Keratinocyte (primary cell): ENCODE measurements at regions not wholly inside any gene's neighbourhood (a gene's known extent, or its start where the extent isn't known, plus 50 kb on each side); places are given as distances from the start of the nearest gene placed in this dataset.

ENCODE experiments used
- EZH2 ChIP-seq: IDR thresholded peaks from one replicate; pipeline ENCODE4 v1.6.1; 2012; ENCODE audit warnings: inconsistent platforms, mild to moderate bottlenecking, low read length, moderate library complexity
- TF ChIP-seq, protein P1 (sequence below), 3 experiments: IDR thresholded peaks in 1 of 3; conservative IDR thresholded peaks in 1 of 3; optimal IDR thresholded peaks in 1 of 3; 2 replicates in 2 of 3; 3 replicates in 1 of 3; pipeline versions ENCODE3 to v1.5.1; 2011; ENCODE audit warnings: low read length in 3 of 3, mild to moderate bottlenecking in 3 of 3, moderate library complexity in 2 of 3, control low read depth in 1 of 3, inconsistent platforms in 1 of 3; ENCODE audit not compliant: insufficient read depth in 2 of 3; ENCODE audit errors: extremely low read depth in 1 of 3

DNA sequence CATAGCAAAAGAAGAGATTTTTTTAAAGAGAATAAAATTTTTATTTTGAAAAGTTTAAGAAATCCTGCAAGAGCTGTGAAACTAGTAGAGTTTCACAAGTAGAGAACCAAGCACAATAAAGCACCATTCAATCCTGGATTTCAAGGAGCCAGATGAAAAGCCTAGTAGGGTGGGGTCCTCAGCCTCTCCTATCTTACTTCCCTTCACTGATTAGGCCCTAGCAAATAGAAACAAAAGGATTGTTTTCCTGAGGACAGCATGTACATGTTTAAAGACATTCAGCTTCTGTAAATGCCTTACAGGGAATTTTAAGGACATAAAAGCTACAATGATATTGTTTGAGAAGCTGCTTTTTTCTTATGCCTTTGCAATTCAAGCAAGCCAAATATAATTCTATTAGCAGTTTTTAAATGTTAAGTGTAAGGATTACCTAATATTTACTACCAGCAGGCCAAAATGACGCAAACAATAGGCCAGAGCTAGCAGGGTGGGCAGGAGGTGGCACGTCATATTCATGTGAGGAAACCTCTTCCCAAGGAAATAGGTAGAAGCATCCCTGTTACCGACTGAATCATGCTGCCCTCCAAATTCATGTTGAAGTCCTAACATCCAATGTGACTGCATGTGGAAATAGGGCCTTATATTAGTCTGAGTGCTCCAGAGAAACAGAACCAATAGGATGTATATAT is 337.6 kb downstream of the MLLT3 start:
- TF ChIP-seq, protein P1, sequence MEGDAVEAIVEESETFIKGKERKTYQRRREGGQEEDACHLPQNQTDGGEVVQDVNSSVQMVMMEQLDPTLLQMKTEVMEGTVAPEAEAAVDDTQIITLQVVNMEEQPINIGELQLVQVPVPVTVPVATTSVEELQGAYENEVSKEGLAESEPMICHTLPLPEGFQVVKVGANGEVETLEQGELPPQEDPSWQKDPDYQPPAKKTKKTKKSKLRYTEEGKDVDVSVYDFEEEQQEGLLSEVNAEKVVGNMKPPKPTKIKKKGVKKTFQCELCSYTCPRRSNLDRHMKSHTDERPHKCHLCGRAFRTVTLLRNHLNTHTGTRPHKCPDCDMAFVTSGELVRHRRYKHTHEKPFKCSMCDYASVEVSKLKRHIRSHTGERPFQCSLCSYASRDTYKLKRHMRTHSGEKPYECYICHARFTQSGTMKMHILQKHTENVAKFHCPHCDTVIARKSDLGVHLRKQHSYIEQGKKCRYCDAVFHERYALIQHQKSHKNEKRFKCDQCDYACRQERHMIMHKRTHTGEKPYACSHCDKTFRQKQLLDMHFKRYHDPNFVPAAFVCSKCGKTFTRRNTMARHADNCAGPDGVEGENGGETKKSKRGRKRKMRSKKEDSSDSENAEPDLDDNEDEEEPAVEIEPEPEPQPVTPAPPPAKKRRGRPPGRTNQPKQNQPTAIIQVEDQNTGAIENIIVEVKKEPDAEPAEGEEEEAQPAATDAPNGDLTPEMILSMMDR (optimal IDR thresholded peaks at IDR 0.05 in 1 of 3, IDR thresholded peaks at IDR 0.05 in 1 of 3, conservative IDR thresholded peaks at IDR 0.05 in 1 of 3; ENCODE audit: extremely low read depth in 1 of 3, insufficient read depth in 2 of 3, low read length in 3 of 3) = no peak
- TF ChIP-seq EZH2 = no peak
